ENCODE measurements at regions not wholly inside any gene's neighbourhood (a gene's known extent, or its start where the extent isn't known, plus 50 kb on each side); places are given as distances from the start of the nearest gene placed in this dataset.

DNA sequence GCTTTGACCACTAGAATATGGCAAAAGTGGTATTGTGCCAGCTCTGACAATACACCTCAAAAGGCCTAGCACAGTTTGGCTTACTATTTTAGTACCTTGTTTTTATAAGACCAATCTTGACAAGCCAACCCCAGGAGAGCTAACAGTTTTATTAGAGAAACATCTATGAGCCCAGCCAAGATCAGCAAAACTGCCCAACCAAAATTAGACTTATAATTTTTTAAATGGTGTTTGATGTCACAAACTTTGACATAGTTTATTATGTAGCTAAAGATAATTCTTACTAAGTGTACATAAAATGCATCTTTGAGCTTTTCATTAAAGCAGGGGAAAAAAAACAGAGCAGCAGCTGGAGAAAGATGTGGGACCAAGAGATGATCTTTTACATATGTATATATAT, 537.5 kb downstream of the ZPLD1 start:
- Mint-ChIP-seq H3K4me1 (no peaks in the 10 kb centered on the region), H3K9me3 (peaks cover 5% of the 10 kb centered on the region), H3K27me3 (ENCODE audit: low read depth, poor library complexity) (no peaks in the 10 kb centered on the region), H3K4me3 (no peak overlapping the region), H3K27ac (no peak overlapping the region), H3K36me3 (ENCODE audit: low read depth) (no peaks in the 10 kb centered on the region)
- TF ChIP-seq, protein P1, sequence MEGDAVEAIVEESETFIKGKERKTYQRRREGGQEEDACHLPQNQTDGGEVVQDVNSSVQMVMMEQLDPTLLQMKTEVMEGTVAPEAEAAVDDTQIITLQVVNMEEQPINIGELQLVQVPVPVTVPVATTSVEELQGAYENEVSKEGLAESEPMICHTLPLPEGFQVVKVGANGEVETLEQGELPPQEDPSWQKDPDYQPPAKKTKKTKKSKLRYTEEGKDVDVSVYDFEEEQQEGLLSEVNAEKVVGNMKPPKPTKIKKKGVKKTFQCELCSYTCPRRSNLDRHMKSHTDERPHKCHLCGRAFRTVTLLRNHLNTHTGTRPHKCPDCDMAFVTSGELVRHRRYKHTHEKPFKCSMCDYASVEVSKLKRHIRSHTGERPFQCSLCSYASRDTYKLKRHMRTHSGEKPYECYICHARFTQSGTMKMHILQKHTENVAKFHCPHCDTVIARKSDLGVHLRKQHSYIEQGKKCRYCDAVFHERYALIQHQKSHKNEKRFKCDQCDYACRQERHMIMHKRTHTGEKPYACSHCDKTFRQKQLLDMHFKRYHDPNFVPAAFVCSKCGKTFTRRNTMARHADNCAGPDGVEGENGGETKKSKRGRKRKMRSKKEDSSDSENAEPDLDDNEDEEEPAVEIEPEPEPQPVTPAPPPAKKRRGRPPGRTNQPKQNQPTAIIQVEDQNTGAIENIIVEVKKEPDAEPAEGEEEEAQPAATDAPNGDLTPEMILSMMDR (IDR thresholded peaks at IDR 0.05) = no peak
- DNase-seq = no peak

DNA sequence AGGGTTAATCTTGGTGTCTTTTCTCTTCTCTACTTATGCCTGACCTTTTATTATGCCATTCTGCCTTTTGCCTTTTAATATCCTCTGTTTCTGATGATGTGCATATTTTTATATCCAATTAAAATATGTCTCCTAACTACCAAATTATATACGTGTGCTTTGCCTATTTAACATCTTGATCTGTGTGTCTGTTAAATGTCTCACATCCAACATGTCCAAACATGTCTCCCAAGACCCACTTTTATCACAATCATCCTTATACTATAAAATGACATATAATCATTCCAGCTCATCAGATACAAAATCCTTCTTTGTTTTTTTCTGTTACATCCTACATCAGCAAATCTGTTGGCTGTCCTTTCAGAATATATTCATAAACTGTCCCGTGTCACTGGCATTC, 539.5 kb downstream of the ZPLD1 start:
- Mint-ChIP-seq H3K9me3 (peaks cover 5% of the 10 kb centered on the region), H3K27me3 (ENCODE audit: low read depth, poor library complexity) (no peaks in the 10 kb centered on the region), H3K4me1 (no peaks in the 10 kb centered on the region), H3K27ac (no peak overlapping the region), H3K4me3 (no peak overlapping the region), H3K36me3 (ENCODE audit: low read depth) (no peaks in the 10 kb centered on the region)
- TF ChIP-seq, protein P1 (IDR thresholded peaks at IDR 0.05) = no peak
- DNase-seq = no peak

DNA sequence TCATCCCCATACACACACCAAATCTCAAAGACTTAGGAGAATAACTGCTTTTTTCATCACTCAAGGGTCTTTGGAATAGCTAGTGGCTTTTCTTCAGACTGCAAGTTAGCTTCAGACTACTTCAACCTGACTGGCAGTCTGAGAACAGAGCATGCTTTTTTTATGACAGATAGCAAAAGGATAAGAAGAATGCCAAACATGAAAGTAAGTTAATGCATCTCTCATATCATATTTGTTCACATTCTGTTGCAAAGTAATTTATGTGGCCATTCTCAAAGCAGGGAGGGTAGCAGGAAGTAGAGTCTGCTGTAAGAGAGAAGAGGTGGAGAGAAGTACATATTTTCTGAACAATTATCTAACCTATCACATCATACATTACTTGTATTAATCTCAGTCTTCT, 544.4 kb downstream of the ZPLD1 start:
- TF ChIP-seq, protein P1 (IDR thresholded peaks at IDR 0.05) = no peak
- Mint-ChIP-seq H3K27ac (no peak overlapping the region), H3K9me3 (no peaks in the 10 kb centered on the region), H3K27me3 (ENCODE audit: low read depth, poor library complexity) (no peaks in the 10 kb centered on the region), H3K36me3 (ENCODE audit: low read depth) (no peaks in the 10 kb centered on the region), H3K4me3 (no peak overlapping the region), H3K4me1 (no peaks in the 10 kb centered on the region)
- DNase-seq = no peak

DNA sequence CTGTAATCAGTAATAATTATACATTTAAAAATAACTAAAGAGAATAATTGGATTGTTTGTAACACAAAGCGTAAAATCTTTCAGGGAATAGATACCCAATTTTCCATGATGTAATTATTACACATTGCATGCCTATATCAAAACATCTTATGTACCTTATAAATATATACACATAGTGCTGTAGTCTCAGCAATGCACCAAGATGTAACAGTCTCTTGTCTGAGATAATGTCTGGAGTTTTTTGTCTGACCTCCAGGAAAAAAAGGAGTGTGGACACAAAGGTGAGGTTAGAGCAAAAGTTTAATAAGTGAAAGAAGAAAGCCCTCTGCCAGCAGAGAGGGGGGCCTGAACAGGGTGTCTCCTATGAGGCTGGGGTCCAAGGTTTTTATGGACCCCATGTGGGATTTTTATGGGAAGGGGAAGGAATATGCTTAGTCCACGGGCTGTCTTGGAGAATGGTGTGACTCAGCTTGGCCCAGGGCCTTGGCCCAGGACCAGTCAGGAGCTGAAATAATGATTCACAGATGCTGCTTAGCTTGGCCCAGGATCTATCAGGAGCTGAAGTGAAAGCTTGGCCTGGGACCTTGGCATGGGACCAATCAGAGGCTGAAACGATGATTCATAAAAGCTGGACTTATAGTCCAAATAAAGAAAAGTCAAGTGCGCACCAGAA, 545.0 kb downstream of the ZPLD1 start:
- no peaks in the 10 kb centered on the region for H3K27me3 Mint-ChIP-seq (ENCODE audit: low read depth, poor library complexity)
- no peaks in the 10 kb centered on the region for H3K4me1 Mint-ChIP-seq
- H3K27ac Mint-ChIP-seq = no peak overlapping the region
- H3K9me3 Mint-ChIP-seq = no peaks in the 10 kb centered on the region
- no peak overlapping the region for H3K4me3 Mint-ChIP-seq
- no peaks in the 10 kb centered on the region for H3K36me3 Mint-ChIP-seq (ENCODE audit: low read depth)
- TF ChIP-seq, protein P1 (IDR thresholded peaks at IDR 0.05) = no peak
- DNase-seq = no peak

DNA sequence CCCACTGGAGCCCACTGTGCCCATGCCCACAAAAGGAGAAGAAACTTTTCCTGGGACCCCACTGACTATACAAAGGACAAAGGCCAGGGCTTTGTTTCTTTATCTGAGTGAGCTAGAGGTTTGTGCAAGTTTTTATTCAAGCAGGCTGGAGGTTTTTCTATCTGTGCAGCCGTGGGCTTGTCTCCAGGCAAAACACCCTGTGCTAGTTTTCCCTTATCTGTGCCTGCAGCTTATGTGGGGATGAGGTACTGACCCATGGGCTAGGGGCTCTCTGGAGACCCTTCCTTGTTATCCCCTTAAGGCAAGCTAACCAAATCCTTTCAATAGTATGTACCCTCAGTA, 545.5 kb downstream of the ZPLD1 start:
- DNase-seq = no peak
- H3K9me3 Mint-ChIP-seq = no peaks in the 10 kb centered on the region
- no peak overlapping the region for H3K4me3 Mint-ChIP-seq
- no peaks in the 10 kb centered on the region for H3K4me1 Mint-ChIP-seq
- TF ChIP-seq, protein P1 (IDR thresholded peaks at IDR 0.05) = no peak
- no peak overlapping the region for H3K27ac Mint-ChIP-seq
- H3K27me3 Mint-ChIP-seq (ENCODE audit: low read depth, poor library complexity) = no peaks in the 10 kb centered on the region
- no peaks in the 10 kb centered on the region for H3K36me3 Mint-ChIP-seq (ENCODE audit: low read depth)

DNA sequence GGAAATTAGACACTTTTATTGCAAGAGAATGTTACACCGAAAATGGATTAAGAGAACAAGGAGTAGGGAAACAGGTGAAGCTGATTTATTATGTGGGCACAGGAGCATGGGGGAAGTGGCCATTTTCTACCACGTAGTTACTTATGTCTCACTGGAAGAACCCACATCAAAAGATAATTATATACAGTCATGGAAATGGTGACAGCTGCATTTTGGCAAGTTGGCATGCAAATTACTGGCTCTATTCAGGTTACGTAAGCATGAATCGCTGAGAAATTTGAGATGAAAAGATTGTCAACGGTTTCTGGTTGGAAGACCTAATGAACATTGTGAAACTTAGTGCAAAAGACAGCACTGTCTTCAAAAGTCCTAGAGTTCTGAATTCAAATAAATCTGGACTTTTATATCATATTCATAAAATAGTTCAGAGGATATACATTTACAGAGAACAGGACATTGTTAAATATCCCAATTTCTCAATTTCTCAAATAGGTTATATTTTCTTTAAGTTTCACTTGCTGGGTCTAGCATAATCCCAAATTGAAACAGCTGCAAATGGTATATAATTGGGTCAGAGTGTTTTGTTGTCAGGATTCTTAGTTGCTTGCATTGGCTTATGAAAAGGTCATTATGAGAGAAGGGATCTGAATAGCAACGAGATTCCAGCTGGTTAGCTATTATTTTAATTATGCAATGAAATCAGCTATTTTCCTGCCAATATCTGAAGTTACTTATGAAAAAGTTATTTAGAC, 567.8 kb downstream of the ZPLD1 start:
- no peak for DNase-seq
- H3K9me3 Mint-ChIP-seq = no peaks in the 10 kb centered on the region
- TF ChIP-seq, protein P1 (IDR thresholded peaks at IDR 0.05) = no peak
- no peak overlapping the region for H3K4me3 Mint-ChIP-seq
- H3K36me3 Mint-ChIP-seq (ENCODE audit: low read depth) = no peaks in the 10 kb centered on the region
- no peak overlapping the region for H3K27ac Mint-ChIP-seq
- peaks cover 11% of the 10 kb centered on the region for H3K4me1 Mint-ChIP-seq
- H3K27me3 Mint-ChIP-seq (ENCODE audit: low read depth, poor library complexity) = no peaks in the 10 kb centered on the region
